22Rv1 (cell line): ENCODE measurements at regions not wholly inside any gene's neighbourhood (a gene's known extent, or its start where the extent isn't known, plus 50 kb on each side); places are given as distances from the start of the nearest gene placed in this dataset.

Source experiments
- CTCF ChIP-seq: fragments of 450-650 bp; IDR thresholded peaks from 2 replicates; pipeline ENCODE4 v1.5.1; 2017; ENCODE audit warnings: mild to moderate bottlenecking
- ZFX ChIP-seq: fragments of 450-650 bp; IDR thresholded peaks from 2 replicates; pipeline ENCODE4 v1.6.1; 2017; ENCODE audit warnings: antibody characterized with exemption, borderline replicate concordance

GRCh38 chr12:87116780-87117179, 860.6 kb upstream of the MGAT4C start:
- TF ChIP-seq CTCF (no peak), ZFX (no peak)
